NB4 (cell line): ENCODE measurements at regions not wholly inside any gene's neighbourhood (a gene's known extent, or its start where the extent isn't known, plus 50 kb on each side); places are given as distances from the start of the nearest gene placed in this dataset.

Source experiments
- DNase-seq: peaks from one replicate; pipeline ENCODE4 v3.0.0; 2010; ENCODE audit warnings: low read depth
- H3K4me3 ChIP-seq: one replicate; pipeline ENCODE4 v1.5.1; 2011; ENCODE audit warnings: mild to moderate bottlenecking, low read depth, low read length, moderate library complexity
- MYC ChIP-seq: IDR thresholded peaks from 2 replicates; pipeline ENCODE4 v1.6.1; 2011; ENCODE audit warnings: low read depth, low read length
- POLR2A ChIP-seq: IDR thresholded peaks from 2 replicates; pipeline ENCODE4 v1.6.1; 2011; ENCODE audit warnings: mild to moderate bottlenecking; ENCODE audit not compliant: insufficient read length; ENCODE audit errors: extremely low read depth
- TF ChIP-seq, protein P1 (sequence below): IDR thresholded peaks from one replicate; pipeline ENCODE4 v1.5.1; 2012; ENCODE audit warnings: low read depth, low read length
- TF ChIP-seq, protein P2 (sequence below): IDR thresholded peaks from 2 replicates; pipeline ENCODE4 v1.6.1; 2011; ENCODE audit warnings: low read depth, low read length

- no peak overlapping the region for H3K4me3 ChIP-seq
- peak; percentile 57 for DNase-seq
- TF ChIP-seq MYC: no peak
- TF ChIP-seq, protein P1, sequence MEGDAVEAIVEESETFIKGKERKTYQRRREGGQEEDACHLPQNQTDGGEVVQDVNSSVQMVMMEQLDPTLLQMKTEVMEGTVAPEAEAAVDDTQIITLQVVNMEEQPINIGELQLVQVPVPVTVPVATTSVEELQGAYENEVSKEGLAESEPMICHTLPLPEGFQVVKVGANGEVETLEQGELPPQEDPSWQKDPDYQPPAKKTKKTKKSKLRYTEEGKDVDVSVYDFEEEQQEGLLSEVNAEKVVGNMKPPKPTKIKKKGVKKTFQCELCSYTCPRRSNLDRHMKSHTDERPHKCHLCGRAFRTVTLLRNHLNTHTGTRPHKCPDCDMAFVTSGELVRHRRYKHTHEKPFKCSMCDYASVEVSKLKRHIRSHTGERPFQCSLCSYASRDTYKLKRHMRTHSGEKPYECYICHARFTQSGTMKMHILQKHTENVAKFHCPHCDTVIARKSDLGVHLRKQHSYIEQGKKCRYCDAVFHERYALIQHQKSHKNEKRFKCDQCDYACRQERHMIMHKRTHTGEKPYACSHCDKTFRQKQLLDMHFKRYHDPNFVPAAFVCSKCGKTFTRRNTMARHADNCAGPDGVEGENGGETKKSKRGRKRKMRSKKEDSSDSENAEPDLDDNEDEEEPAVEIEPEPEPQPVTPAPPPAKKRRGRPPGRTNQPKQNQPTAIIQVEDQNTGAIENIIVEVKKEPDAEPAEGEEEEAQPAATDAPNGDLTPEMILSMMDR: peak; percentile 51
Measured at GRCh38 chr14:25431211-25432076, 381.5 kb upstream of the STXBP6 start.

DNA sequence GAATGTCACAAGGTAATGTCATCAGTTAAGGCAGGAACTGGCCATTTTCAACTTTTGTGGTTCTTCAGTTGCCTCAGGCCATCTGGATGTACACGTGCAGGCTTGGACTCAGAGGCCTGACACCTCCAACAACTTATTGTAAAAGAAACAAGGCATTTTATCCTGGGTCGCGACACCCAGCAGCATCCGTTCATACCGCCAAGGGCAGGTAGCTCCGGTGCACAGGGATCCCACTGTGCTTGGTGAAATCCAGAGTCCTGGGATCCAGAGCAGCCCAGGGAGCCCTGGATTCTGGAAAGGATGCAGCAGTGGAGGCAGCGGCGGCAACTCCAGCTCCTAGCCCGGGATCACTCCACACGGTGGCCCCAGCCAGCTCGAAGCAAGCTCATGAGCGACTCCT, 380.9 kb upstream of the STXBP6 start:
- TF ChIP-seq MYC (no peak), POLR2A (no peak)
- TF ChIP-seq, protein P1: no peak
- TF ChIP-seq, protein P2, sequence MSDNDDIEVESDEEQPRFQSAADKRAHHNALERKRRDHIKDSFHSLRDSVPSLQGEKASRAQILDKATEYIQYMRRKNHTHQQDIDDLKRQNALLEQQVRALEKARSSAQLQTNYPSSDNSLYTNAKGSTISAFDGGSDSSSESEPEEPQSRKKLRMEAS: no peak
- DNase-seq: no peak

GRCh38 chr14:25412998-25413397, 363.1 kb upstream of the STXBP6 start:
- no peak for TF ChIP-seq MYC
- TF ChIP-seq, protein P1: no peak
- TF ChIP-seq, protein P2: no peak
- no peak for TF ChIP-seq POLR2A
- no peak for DNase-seq
- H3K4me3 ChIP-seq: no peak overlapping the region

More for the DNA sequence above, 380.9 kb upstream of the STXBP6 start:
- H3K4me3 ChIP-seq: no peak overlapping the region

DNA sequence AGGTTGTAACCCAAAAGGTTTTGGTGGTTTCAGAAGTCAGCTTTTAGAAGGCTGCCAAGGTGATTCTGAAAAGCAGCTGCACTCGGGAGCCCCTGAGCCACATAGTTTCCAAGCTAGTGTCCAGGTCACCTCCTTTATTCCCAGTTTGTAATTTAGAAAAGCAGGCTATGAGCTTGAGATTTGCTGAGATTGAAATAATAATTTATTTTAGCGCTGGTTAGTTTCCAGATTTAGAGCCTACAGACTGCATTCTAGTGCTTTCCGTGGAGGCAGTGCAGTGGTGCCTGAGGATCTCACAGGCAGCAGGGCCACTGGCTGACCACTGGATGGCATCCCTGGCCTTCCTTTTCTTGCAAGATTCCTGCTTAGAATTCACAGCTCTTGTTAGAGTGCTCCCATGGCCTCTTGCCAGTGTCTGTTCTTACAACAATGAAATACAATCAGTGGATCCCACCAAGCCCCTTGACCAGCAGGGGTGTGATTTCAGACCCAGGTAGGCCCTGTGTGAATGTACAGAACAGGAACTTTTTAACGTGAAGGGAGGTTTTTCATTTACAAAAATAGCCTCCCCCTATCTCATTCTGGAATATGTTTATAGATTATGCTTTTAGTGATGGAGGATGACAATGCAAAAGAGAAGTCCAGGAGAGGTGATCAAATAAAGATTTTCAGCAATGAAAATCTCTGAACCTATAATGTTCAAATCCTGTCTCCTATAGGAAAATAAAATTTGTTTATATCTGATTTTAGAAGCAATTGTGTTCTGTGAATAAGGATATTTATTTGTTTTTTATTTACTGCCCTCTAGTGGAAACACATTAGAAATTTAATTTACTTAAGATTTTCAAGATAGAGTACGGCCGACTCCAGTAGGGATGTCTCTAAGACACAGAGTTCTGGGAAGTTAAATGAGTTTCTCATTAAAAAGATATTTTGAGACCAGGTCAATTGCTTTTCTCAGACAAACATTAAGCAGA, 362.1 kb upstream of the STXBP6 start:
- TF ChIP-seq, protein P1: no peak
- TF ChIP-seq POLR2A (no peak), MYC (no peak)
- TF ChIP-seq, protein P2: no peak
- H3K4me3 ChIP-seq: no peak overlapping the region
- peak; percentile 2 for DNase-seq

GRCh38 chr14:25406818-25407217, 356.9 kb upstream of the STXBP6 start:
- H3K4me3 ChIP-seq: no peak overlapping the region
- peak; percentile 67 for DNase-seq
- TF ChIP-seq, protein P2: no peak
- TF ChIP-seq, protein P1: peak; percentile 70
- TF ChIP-seq POLR2A: no peak
- no peak for TF ChIP-seq MYC
